ENCODE measurements at regions not wholly inside any gene's neighbourhood (a gene's known extent, or its start where the extent isn't known, plus 50 kb on each side); places are given as distances from the start of the nearest gene placed in this dataset.

GRCh38 chr5:37962389-37962788 lies 122.5 kb upstream of the GDNF start:
- TF ChIP-seq, protein P1, sequence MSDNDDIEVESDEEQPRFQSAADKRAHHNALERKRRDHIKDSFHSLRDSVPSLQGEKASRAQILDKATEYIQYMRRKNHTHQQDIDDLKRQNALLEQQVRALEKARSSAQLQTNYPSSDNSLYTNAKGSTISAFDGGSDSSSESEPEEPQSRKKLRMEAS (IDR thresholded peaks at IDR 0.05; ENCODE audit: low read depth, low read length), result no peak
- TF ChIP-seq, protein P2, sequence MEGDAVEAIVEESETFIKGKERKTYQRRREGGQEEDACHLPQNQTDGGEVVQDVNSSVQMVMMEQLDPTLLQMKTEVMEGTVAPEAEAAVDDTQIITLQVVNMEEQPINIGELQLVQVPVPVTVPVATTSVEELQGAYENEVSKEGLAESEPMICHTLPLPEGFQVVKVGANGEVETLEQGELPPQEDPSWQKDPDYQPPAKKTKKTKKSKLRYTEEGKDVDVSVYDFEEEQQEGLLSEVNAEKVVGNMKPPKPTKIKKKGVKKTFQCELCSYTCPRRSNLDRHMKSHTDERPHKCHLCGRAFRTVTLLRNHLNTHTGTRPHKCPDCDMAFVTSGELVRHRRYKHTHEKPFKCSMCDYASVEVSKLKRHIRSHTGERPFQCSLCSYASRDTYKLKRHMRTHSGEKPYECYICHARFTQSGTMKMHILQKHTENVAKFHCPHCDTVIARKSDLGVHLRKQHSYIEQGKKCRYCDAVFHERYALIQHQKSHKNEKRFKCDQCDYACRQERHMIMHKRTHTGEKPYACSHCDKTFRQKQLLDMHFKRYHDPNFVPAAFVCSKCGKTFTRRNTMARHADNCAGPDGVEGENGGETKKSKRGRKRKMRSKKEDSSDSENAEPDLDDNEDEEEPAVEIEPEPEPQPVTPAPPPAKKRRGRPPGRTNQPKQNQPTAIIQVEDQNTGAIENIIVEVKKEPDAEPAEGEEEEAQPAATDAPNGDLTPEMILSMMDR (IDR thresholded peaks at IDR 0.05; ENCODE audit: low read depth, low read length), result no peak
- TF ChIP-seq POLR2A (IDR thresholded peaks at IDR 0.05; ENCODE audit: extremely low read depth, insufficient read length), result no peak
